ENCODE measurements at regions not wholly inside any gene's neighbourhood (a gene's known extent, or its start where the extent isn't known, plus 50 kb on each side); places are given as distances from the start of the nearest gene placed in this dataset.
A peak's percentile ranks its signal among the peaks of the same experiment; 100 is the strongest.

DNA sequence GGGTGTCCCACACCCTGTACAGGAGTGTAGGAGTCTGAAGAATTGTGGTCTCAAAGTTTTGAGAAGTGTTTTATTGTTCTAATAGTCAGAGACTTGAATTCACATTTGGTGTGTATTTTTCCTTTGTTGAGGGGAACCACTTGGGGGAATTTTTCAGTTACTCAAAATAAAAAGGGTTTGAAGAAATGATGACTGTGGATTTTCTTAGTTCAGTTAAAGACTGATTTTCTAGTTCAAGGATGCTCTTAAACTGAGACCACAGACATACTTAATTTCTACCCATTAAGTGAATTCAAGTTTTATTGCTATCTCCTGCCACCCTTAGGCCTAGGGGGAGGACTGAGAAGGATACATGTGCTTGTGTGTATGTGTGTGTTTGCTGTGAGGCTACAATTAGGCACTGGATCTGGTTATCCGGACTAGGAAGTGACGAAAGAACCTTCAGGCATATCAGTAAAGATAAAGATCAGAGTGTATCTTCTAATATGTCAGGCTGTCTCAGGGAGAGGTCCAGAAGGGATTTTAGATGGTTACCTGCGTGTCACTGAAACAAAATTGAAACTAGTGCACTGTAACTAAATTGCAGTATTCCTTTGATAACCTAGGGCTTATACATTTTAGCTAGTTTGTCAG lies 234.9 kb upstream of the DACH1 start:
- intact Hi-C loops (cut with DNase I) = no loop called here
- WGBS, 2 donors = 68 to 76% methylated on average over 3 of the region's 3 CpGs
- DNase-seq (no peak), ATAC-seq (ENCODE audit: low FRiP score) (no peak)
- Histone ChIP-seq H3K9me3 (ENCODE audit: control insufficient read depth, low read length) (no peaks in the 10 kb centered on the region), H3K36me3 (ENCODE audit: control insufficient read depth in 1 of 2, insufficient read depth in 2 of 2, low read length in 1 of 2) (no peaks in the 10 kb centered on the region), H3K4me3 (ENCODE audit: low read length in 2 of 2) (no peak overlapping the region), H3K27me3 (ENCODE audit: control insufficient read depth in 1 of 2, insufficient read depth in 2 of 2, low read length in 1 of 2) (no peaks in the 10 kb centered on the region), H3K27ac (ENCODE audit: low read depth in 1 of 2, low read length in 2 of 2) (no peak overlapping the region), H3K4me1 (ENCODE audit: control insufficient read depth in 1 of 2, insufficient read depth in 2 of 2, low read length in 2 of 2) (no peaks in the 10 kb centered on the region)

DNA sequence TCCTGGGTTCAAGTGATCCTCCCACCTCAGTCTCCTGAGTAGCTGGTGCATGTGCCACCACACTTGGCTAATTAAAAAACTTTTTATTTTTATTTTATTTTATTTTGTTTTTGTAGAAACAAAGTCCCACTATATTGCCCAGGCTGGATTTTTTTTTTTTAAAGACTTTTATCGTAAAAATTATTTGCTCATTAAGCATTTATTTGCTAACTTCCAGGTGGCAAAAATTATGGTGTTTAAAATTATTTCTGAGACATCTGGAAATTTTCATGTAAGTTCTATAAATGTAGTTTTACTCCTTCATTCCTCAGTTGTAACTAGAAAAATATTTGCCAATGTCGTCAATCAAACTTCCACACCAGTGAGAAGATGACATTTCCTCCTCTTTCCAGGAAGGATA lies 233.3 kb upstream of the DACH1 start:
- intact Hi-C loops (cut with DNase I) = no loop called here
- ATAC-seq (ENCODE audit: low FRiP score) (no peak), DNase-seq (no peak)
- H3K4me1 ChIP-seq (ENCODE audit: control insufficient read depth in 1 of 2, insufficient read depth in 2 of 2, low read length in 2 of 2) = no peaks in the 10 kb centered on the region
- WGBS, 2 donors = 37 to 72% methylated on average over 2 of the region's 2 CpGs
- H3K9me3 ChIP-seq (ENCODE audit: control insufficient read depth, low read length) = no peaks in the 10 kb centered on the region
- H3K36me3 ChIP-seq (ENCODE audit: control insufficient read depth in 1 of 2, insufficient read depth in 2 of 2, low read length in 1 of 2) = no peaks in the 10 kb centered on the region
- no peaks in the 10 kb centered on the region for H3K27me3 ChIP-seq (ENCODE audit: control insufficient read depth in 1 of 2, insufficient read depth in 2 of 2, low read length in 1 of 2)
- H3K4me3 ChIP-seq (ENCODE audit: low read length in 2 of 2) = no peak overlapping the region
- H3K27ac ChIP-seq (ENCODE audit: low read depth in 1 of 2, low read length in 2 of 2) = no peak overlapping the region

DNA sequence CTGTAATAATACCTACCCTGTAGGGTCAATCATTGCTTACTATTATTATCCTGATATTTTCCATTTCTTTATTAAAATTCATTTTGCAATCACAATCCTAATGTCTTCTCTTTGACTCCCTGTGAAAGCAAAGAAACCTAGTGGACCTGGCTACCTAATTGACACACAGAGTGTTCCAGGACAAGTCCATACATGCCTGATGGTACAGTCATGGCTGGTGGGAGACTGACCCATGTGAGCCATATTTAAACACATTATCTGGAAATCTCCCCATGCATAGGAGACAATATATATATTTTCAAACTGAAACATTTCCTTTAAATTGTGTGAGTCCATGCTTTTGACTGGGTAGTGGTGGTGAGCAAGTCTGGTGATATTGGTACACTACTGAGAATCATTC lies 230.6 kb upstream of the DACH1 start:
- H3K4me3 ChIP-seq (ENCODE audit: low read length in 2 of 2) = no peak overlapping the region
- no peaks in the 10 kb centered on the region for H3K27me3 ChIP-seq (ENCODE audit: control insufficient read depth in 1 of 2, insufficient read depth in 2 of 2, low read length in 1 of 2)
- H3K27ac ChIP-seq (ENCODE audit: low read depth in 1 of 2, low read length in 2 of 2) = no peak overlapping the region
- intact Hi-C loops (cut with DNase I) = no loop called here
- H3K9me3 ChIP-seq (ENCODE audit: control insufficient read depth, low read length) = no peaks in the 10 kb centered on the region
- no peaks in the 10 kb centered on the region for H3K36me3 ChIP-seq (ENCODE audit: control insufficient read depth in 1 of 2, insufficient read depth in 2 of 2, low read length in 1 of 2)
- ATAC-seq (ENCODE audit: low FRiP score) = no peak
- no peaks in the 10 kb centered on the region for H3K4me1 ChIP-seq (ENCODE audit: control insufficient read depth in 1 of 2, insufficient read depth in 2 of 2, low read length in 2 of 2)
- DNase-seq = no peak

DNA sequence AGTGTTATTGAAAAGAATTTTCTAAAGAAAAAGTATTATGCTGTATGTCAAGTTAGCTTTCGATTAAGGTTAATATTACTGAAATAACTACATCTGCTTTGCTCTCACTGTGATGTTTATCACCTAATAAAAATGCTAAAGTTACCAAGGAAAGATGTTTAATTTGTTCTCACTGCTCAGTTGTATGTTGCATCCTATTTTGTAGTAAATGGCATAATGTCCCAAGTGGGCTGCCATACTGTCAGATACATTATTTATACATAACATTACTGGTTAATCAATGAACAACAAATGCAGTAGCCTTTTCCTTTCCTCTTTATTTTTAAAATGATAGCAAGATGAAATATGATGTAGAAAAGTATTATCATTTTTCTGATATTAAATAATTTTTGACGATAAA lies 226.3 kb upstream of the DACH1 start:
- Histone ChIP-seq H3K4me1 (ENCODE audit: control insufficient read depth in 1 of 2, insufficient read depth in 2 of 2, low read length in 2 of 2) (no peaks in the 10 kb centered on the region), H3K9me3 (ENCODE audit: control insufficient read depth, low read length) (peaks cover 1% of the 10 kb centered on the region), H3K27ac (ENCODE audit: low read depth in 1 of 2, low read length in 2 of 2) (no peak overlapping the region), H3K4me3 (ENCODE audit: low read length in 2 of 2) (no peak overlapping the region), H3K27me3 (ENCODE audit: control insufficient read depth in 1 of 2, insufficient read depth in 2 of 2, low read length in 1 of 2) (no peaks in the 10 kb centered on the region), H3K36me3 (ENCODE audit: control insufficient read depth in 1 of 2, insufficient read depth in 2 of 2, low read length in 1 of 2) (no peaks in the 10 kb centered on the region)
- DNase-seq = no peak
- WGBS, 2 donors = 91 to 95% methylated on average over 2 of the region's 2 CpGs
- ATAC-seq (ENCODE audit: low FRiP score) = no peak
- intact Hi-C loops (cut with DNase I) = no loop called here

DNA sequence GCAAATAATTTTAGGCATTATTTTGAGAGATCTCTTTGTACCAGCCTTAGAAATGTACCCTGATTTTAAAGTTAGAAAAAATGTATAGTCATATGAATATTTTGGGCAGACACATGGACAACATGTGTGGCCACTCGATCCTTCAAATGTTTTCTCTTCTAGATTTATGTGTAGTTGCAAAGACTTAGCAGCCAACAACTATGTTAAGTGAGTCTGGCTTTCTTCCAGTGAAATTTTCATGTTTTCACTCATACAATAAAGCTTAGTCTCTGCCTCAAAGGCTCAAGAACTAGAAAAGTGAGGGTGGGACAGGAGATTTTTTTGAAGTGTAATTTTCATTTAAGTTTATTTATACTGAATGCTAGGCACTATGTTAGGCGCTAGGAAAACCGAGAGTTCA lies 207.7 kb upstream of the DACH1 start:
- DNase-seq (no peak), ATAC-seq (ENCODE audit: low FRiP score) (no peak)
- intact Hi-C loops (cut with DNase I) = no loop called here
- Histone ChIP-seq H3K27me3 (ENCODE audit: control insufficient read depth in 1 of 2, insufficient read depth in 2 of 2, low read length in 1 of 2) (no peaks in the 10 kb centered on the region), H3K4me3 (ENCODE audit: low read length in 2 of 2) (no peak overlapping the region), H3K4me1 (ENCODE audit: control insufficient read depth in 1 of 2, insufficient read depth in 2 of 2, low read length in 2 of 2) (no peaks in the 10 kb centered on the region), H3K9me3 (ENCODE audit: control insufficient read depth, low read length) (no peaks in the 10 kb centered on the region), H3K36me3 (ENCODE audit: control insufficient read depth in 1 of 2, insufficient read depth in 2 of 2, low read length in 1 of 2) (no peaks in the 10 kb centered on the region), H3K27ac (ENCODE audit: low read depth in 1 of 2, low read length in 2 of 2) (no peak overlapping the region)
- 3 to 20% methylated on average over 3 of the region's 3 CpGs for WGBS, 2 donors

DNA sequence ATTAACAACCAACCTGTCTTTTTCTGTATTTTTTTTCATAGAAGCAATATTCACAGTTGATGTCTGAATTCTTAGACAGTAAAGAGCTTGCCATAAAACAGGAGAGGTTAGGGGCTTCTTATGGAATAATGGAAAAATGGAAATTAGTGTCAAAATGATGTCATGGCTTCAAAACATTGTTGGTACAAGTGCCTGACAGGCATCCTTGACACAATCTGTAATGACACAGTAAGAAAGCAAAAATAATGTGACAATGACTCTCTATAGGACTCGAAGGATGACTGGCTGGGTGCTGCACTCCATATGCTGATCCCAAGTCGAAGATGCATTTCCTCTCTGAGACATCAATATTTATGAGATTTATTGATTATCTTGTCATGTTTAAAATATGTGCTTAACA lies 205.3 kb upstream of the DACH1 start:
- intact Hi-C loops (cut with DNase I) = no loop called here
- no peak overlapping the region for H3K4me3 ChIP-seq (ENCODE audit: low read length in 2 of 2)
- no peaks in the 10 kb centered on the region for H3K27me3 ChIP-seq (ENCODE audit: control insufficient read depth in 1 of 2, insufficient read depth in 2 of 2, low read length in 1 of 2)
- no peaks in the 10 kb centered on the region for H3K9me3 ChIP-seq (ENCODE audit: control insufficient read depth, low read length)
- H3K36me3 ChIP-seq (ENCODE audit: control insufficient read depth in 1 of 2, insufficient read depth in 2 of 2, low read length in 1 of 2) = no peaks in the 10 kb centered on the region
- no peaks in the 10 kb centered on the region for H3K4me1 ChIP-seq (ENCODE audit: control insufficient read depth in 1 of 2, insufficient read depth in 2 of 2, low read length in 2 of 2)
- H3K27ac ChIP-seq (ENCODE audit: low read depth in 1 of 2, low read length in 2 of 2) = no peak overlapping the region
- ATAC-seq (ENCODE audit: low FRiP score) (no peak), DNase-seq (no peak)
- 61 to 67% methylated on average over 2 of the region's 2 CpGs for WGBS, 2 donors

DNA sequence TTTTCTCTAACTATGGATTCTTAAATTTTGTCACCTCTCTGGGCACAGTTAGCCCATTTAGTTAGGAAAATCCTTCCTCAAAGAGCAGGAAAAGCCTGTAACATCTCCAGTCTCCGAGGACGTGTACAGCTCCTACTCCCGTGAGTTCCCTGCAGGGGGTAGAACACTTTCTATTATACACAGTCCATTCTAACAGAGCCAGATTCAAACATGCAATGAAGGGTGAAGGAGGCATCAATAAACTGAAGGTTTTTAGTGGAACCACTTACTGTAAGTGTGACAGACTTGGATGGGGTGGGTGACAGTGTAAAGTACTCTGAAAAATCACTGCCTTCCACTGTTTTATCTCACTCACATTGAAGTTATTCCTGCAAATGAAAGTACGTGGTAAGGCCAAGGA lies 204.7 kb upstream of the DACH1 start:
- Histone ChIP-seq H3K4me1 (ENCODE audit: control insufficient read depth in 1 of 2, insufficient read depth in 2 of 2, low read length in 2 of 2) (no peaks in the 10 kb centered on the region), H3K4me3 (ENCODE audit: low read length in 2 of 2) (no peak overlapping the region), H3K27ac (ENCODE audit: low read depth in 1 of 2, low read length in 2 of 2) (no peak overlapping the region), H3K27me3 (ENCODE audit: control insufficient read depth in 1 of 2, insufficient read depth in 2 of 2, low read length in 1 of 2) (no peaks in the 10 kb centered on the region), H3K9me3 (ENCODE audit: control insufficient read depth, low read length) (no peaks in the 10 kb centered on the region), H3K36me3 (ENCODE audit: control insufficient read depth in 1 of 2, insufficient read depth in 2 of 2, low read length in 1 of 2) (no peaks in the 10 kb centered on the region)
- DNase-seq = no peak
- intact Hi-C loops (cut with DNase I) = no loop called here
- WGBS, 2 donors = 32 to 37% methylated on average over 4 of the region's 4 CpGs
- no peak for ATAC-seq (ENCODE audit: low FRiP score)

DNA sequence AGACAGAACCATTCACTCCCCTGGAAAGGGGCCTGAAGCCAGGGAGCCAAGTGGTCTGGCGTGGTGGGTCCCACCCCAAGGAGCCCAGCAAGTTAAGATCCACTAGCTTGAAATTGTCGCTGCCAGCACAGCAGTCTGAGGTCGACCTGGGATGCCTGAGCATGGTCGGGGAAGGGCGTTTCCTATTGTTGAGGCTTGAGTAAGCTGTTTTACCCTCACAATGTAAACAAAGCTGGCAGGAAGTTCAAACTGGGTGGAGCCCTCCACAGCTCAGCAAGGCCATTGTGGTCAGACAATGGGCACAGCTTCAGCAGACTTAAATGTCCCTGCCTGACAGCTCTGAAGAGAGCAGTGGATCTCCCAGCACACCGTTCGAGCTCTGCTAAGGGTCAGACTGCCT lies 195.6 kb upstream of the DACH1 start:
- 73 to 75% methylated on average over 7 of the region's 7 CpGs for WGBS, 2 donors
- intact Hi-C loops (cut with DNase I) = no loop called here
- H3K4me1 ChIP-seq (ENCODE audit: control insufficient read depth in 1 of 2, insufficient read depth in 2 of 2, low read length in 2 of 2) = no peaks in the 10 kb centered on the region
- ATAC-seq (ENCODE audit: low FRiP score) (no peak), DNase-seq (peak in 1 of 2 donors; percentile 48)
- no peaks in the 10 kb centered on the region for H3K27me3 ChIP-seq (ENCODE audit: control insufficient read depth in 1 of 2, insufficient read depth in 2 of 2, low read length in 1 of 2)
- no peak overlapping the region for H3K27ac ChIP-seq (ENCODE audit: low read depth in 1 of 2, low read length in 2 of 2)
- no peak overlapping the region for H3K4me3 ChIP-seq (ENCODE audit: low read length in 2 of 2)
- H3K9me3 ChIP-seq (ENCODE audit: control insufficient read depth, low read length) = no peaks in the 10 kb centered on the region
- no peaks in the 10 kb centered on the region for H3K36me3 ChIP-seq (ENCODE audit: control insufficient read depth in 1 of 2, insufficient read depth in 2 of 2, low read length in 1 of 2)

DNA sequence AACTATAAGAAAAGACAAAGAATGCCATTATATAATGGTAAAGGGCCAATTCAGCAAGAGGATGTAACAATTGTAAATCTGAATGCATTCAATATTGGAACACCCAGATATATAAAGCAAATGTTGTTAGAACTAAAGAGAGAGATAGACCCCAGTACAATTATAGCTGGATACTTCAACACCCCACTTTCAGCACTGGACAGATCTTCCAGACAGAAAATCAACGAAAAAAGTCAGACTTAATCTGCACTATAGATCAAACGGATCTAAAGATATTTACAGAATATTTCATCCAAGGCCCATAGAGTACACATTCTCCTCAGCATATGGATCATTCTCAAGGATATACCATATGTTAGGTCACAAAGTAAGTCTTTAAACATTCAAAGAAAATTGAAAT lies 194.6 kb upstream of the DACH1 start:
- H3K4me3 ChIP-seq (ENCODE audit: low read length in 2 of 2) = no peak overlapping the region
- intact Hi-C loops (cut with DNase I) = no loop called here
- H3K9me3 ChIP-seq (ENCODE audit: control insufficient read depth, low read length) = no peaks in the 10 kb centered on the region
- no peak for ATAC-seq (ENCODE audit: low FRiP score)
- no peaks in the 10 kb centered on the region for H3K36me3 ChIP-seq (ENCODE audit: control insufficient read depth in 1 of 2, insufficient read depth in 2 of 2, low read length in 1 of 2)
- no peak for DNase-seq
- no peaks in the 10 kb centered on the region for H3K4me1 ChIP-seq (ENCODE audit: control insufficient read depth in 1 of 2, insufficient read depth in 2 of 2, low read length in 2 of 2)
- no peak overlapping the region for H3K27ac ChIP-seq (ENCODE audit: low read depth in 1 of 2, low read length in 2 of 2)
- H3K27me3 ChIP-seq (ENCODE audit: control insufficient read depth in 1 of 2, insufficient read depth in 2 of 2, low read length in 1 of 2) = no peaks in the 10 kb centered on the region
- WGBS, 2 donors = 57 to 59% methylated on average over 2 of the region's 2 CpGs

All from aorta (tissue), 5 donors.